K562 (cell line): ENCODE measurements at regions not wholly inside any gene's neighbourhood (a gene's known extent, or its start where the extent isn't known, plus 50 kb on each side); places are given as distances from the start of the nearest gene placed in this dataset.

Source experiments
- ATAC-seq: fragments of 200-7000 bp; cut with Tn5 transposase; 3 replicates; pipeline ENCODE4 v1.9.1; 2020; ENCODE audit warnings: moderate library complexity
- BruUV-seq: library from RNA; stranded (reverse); fragments of 400-500 nt; replicated peaks from 2 replicates; lab custom pipeline; 2021; lab: Mats Ljungman, UMichigan
- CTCF ChIA-PET: fragments of 300-600 bp; formaldehyde crosslinking; extraction: SDS; loops from one replicate; lab custom pipeline; 2021; ENCODE audit warnings: low intra/inter-chr PET ratio; lab: Yijun Ruan, JAX
- POLR2A ChIA-PET: fragments of 300-600, 350-650 bp; sonication (Branson Sonifier 250); formaldehyde crosslinking; extraction: SDS; loops from one replicate; lab custom pipeline; 2021; ENCODE audit warnings: antibody characterized with exemption, inconsistent platforms; lab: Yijun Ruan, JAX
- DNase-seq, 4 experiments: peaks; one replicate each; pipeline versions ENCODE4 v3.0.0 to v3.0.0-alpha.2; 2011 to 2018; ENCODE audit warnings: low spot score in 3 of 4, mixed read lengths in 3 of 4; ENCODE audit errors: extremely low read depth in 1 of 4
- FAIRE-seq: peaks from 2 replicates; lab custom pipeline; 2011; peaks lifted over from hg19 to GRCh38; lab: Jason Lieb, UNC
- H2AFZ ChIP-seq: 2 replicates; pipeline ENCODE4 v1.6.0; 2011; ENCODE audit warnings: low read depth, low read length, control low read depth, inconsistent platforms
- H3K27ac ChIP-seq: fragments of 200-600 bp; 3 replicates; pipeline ENCODE4 v1.8.0; 2011; ENCODE audit warnings: low read depth, mild to moderate bottlenecking, control low read depth, inconsistent platforms, low read length, moderate library complexity, mixed read lengths; ENCODE audit errors: extremely low read depth
- H3K27me3 ChIP-seq, 2 experiments: fragments of 300-600 bp in 1 of 2; 2 replicates in 1 of 2; 3 replicates in 1 of 2; pipeline versions ENCODE4 v1.6.0 to v1.8.0; 2011; ENCODE audit warnings: inconsistent platforms in 2 of 2, low read length in 2 of 2, mild to moderate bottlenecking in 1 of 2, mixed read lengths in 1 of 2, moderate library complexity in 1 of 2; ENCODE audit not compliant: control insufficient read depth in 2 of 2, insufficient read depth in 2 of 2
- H3K36me3 ChIP-seq: fragments of 300-600 bp; 3 replicates; pipeline ENCODE4 v1.8.0; 2011; ENCODE audit warnings: mild to moderate bottlenecking, low read length, inconsistent platforms; ENCODE audit not compliant: control insufficient read depth, insufficient read depth
- H3K4me1 ChIP-seq, 2 experiments: fragments of 200-600 bp in 1 of 2; replicated peaks in 1 of 2; 2 replicates in 1 of 2; 3 replicates in 1 of 2; pipeline versions ENCODE4 v1.5.1 to v1.8.0; 2011; ENCODE audit warnings: inconsistent platforms in 2 of 2, low read length in 2 of 2, mild to moderate bottlenecking in 1 of 2, mixed read lengths in 1 of 2, moderate library complexity in 1 of 2; ENCODE audit not compliant: control insufficient read depth in 2 of 2, insufficient read depth in 2 of 2
- H3K4me2 ChIP-seq: 2 replicates; pipeline ENCODE4 v1.6.1; 2011; ENCODE audit warnings: low read length, control low read depth, inconsistent platforms, mixed read lengths; ENCODE audit not compliant: insufficient read depth
- H3K4me3 ChIP-seq: fragments of 200-600 bp; sonication (generic), shearing (Covaris generic); 2 replicates; pipeline ENCODE4 v1.5.1; 2016; ENCODE audit warnings: control low read depth, inconsistent platforms
- H3K79me2 ChIP-seq: fragments of 200-600 bp; 3 replicates; pipeline ENCODE4 v1.8.0; 2011; ENCODE audit warnings: low read length, inconsistent platforms; ENCODE audit not compliant: control insufficient read depth, insufficient read depth
- H3K9ac ChIP-seq, 2 experiments: 2 replicates each; pipeline versions ENCODE4 v1.6.0 to v1.6.1; 2011; ENCODE audit warnings: low read depth in 2 of 2, low read length in 2 of 2, control low read depth in 1 of 2, inconsistent platforms in 1 of 2, mild to moderate bottlenecking in 1 of 2, mixed read lengths in 1 of 2; ENCODE audit not compliant: insufficient read depth in 1 of 2
- H3K9me1 ChIP-seq: one replicate; pipeline ENCODE4 v1.6.0; 2011; ENCODE audit warnings: inconsistent platforms, mild to moderate bottlenecking, low read length, moderate library complexity; ENCODE audit not compliant: control insufficient read depth, insufficient read depth
- H3K9me3 ChIP-seq: replicated peaks from 2 replicates; pipeline ENCODE4 v1.5.1; 2011; ENCODE audit warnings: low read depth, low read length, inconsistent platforms; ENCODE audit not compliant: control insufficient read depth, insufficient read depth
- H4K20me1 ChIP-seq: replicated peaks from 2 replicates; pipeline ENCODE4 v1.6.1; 2011; ENCODE audit warnings: low read length, inconsistent platforms, mixed read lengths; ENCODE audit not compliant: control insufficient read depth, insufficient read depth
- CCNT2 ChIP-seq: IDR thresholded peaks from 2 replicates; pipeline ENCODE4 v1.6.1; 2011; ENCODE audit warnings: borderline replicate concordance, low read depth, mild to moderate bottlenecking, moderate library complexity, mixed read lengths, low read length; ENCODE audit not compliant: insufficient read length; ENCODE audit errors: extremely low read depth
- FOXK1 ChIP-seq: sonication (generic); formaldehyde crosslinking; IDR thresholded peaks from 2 replicates; pipeline ENCODE4 v1.8.0; 2022; ENCODE audit warnings: missing genetic modification reagents, mild to moderate bottlenecking, borderline replicate concordance
- GABPB2 ChIP-seq: fragments of 250-450 bp; sonication (Bioruptor Pico); conservative IDR thresholded peaks from 2 replicates; pipeline ENCODE4 v1.5.1; 2021; ENCODE audit warnings: mild to moderate bottlenecking
- HDAC6 ChIP-seq: IDR thresholded peaks from 2 replicates; pipeline ENCODE4 v1.6.1; 2012; ENCODE audit warnings: low read depth, mild to moderate bottlenecking, control low read depth, inconsistent platforms, low read length, moderate library complexity
- L3MBTL2 ChIP-seq: fragments of 450-650 bp; IDR thresholded peaks from 2 replicates; pipeline ENCODE4 v1.6.1; 2016; ENCODE audit warnings: mild to moderate bottlenecking, moderate library complexity
- PHF8 ChIP-seq: fragments of 200-600 bp; sonication (generic); IDR thresholded peaks from 2 replicates; pipeline ENCODE4 v1.6.1; 2012; ENCODE audit warnings: mixed run types, mild to moderate bottlenecking, inconsistent platforms, low read length, moderate library complexity, borderline replicate concordance
- TCF7 ChIP-seq: sonication (generic); IDR thresholded peaks from 2 replicates; pipeline ENCODE4 v1.6.1; 2016; ENCODE audit warnings: antibody characterized with exemption, borderline replicate concordance
- TCF7L2 ChIP-seq: fragments of 150-350 bp; IDR thresholded peaks from 2 replicates; pipeline ENCODE4 v1.6.1; 2016; ENCODE audit warnings: low read depth, mild to moderate bottlenecking, low read length, moderate library complexity
- TEAD4 ChIP-seq, 2 experiments: sonication (generic) in 1 of 2; formaldehyde crosslinking in 1 of 2; IDR thresholded peaks; 2 replicates each; pipeline versions ENCODE4 v1.6.1 to v1.8.0; 2012 to 2022; ENCODE audit warnings: borderline replicate concordance in 1 of 2, inconsistent platforms in 1 of 2, low read length in 1 of 2, mild to moderate bottlenecking in 1 of 2, missing genetic modification reagents in 1 of 2
- ZNF282 ChIP-seq: sonication (generic); formaldehyde crosslinking; IDR thresholded peaks from 2 replicates; pipeline ENCODE4 v1.8.1; 2023; ENCODE audit warnings: missing genetic modification reagents
- WGBS: fragments of 100-300 bp; shearing (Covaris generic); methylation state at CpG from one replicate; pipeline ENCODE4 v1.1.6; 2016; ENCODE audit warnings: low coverage, mixed read lengths; ENCODE audit not compliant: insufficient coverage; ENCODE audit errors: missing lambda C conversion rate; 5-methylcytosine and 5-hydroxymethylcytosine counted together
- in situ Hi-C: fragments of 300-500 bp; cut with MboI; formaldehyde crosslinking; loops from 4 replicates; pipeline ENCODE4 v1.15.0; 2018; ENCODE audit warnings: inconsistent platforms, mixed read lengths
- intact Hi-C: fragments of 100-400 bp; cut with micrococcal nuclease; formaldehyde crosslinking; loops from 2 replicates; pipeline ENCODE4 v1.14.2; 2022
- TF ChIP-seq, protein P1 (sequence below): fragments of 250-450 bp; sonication (Bioruptor Pico); IDR thresholded peaks from 2 replicates; pipeline ENCODE4 v1.8.0; 2021; ENCODE audit warnings: borderline replicate concordance, mild to moderate bottlenecking, moderate library complexity; ENCODE audit not compliant: poor library complexity, severe bottlenecking
- TF ChIP-seq, protein P2 (sequence below): fragments of 250-450 bp; sonication (Bioruptor Pico); IDR thresholded peaks from 2 replicates; pipeline ENCODE4 v1.8.0; 2021; ENCODE audit warnings: moderate library complexity, mild to moderate bottlenecking, inconsistent platforms
- TF ChIP-seq, protein P3 (sequence below): fragments of 200-800 bp; sonication (Bioruptor generic); IDR thresholded peaks from 2 replicates; pipeline ENCODE4 v1.6.1; 2017; ENCODE audit warnings: missing genetic modification characterization, missing compliant biosample characterization
- TF ChIP-seq, protein P4 (sequence below): fragments of 450-650 bp; formaldehyde crosslinking; IDR thresholded peaks from 2 replicates; pipeline ENCODE4 v1.4.0; 2022; ENCODE audit warnings: missing genetic modification characterization
- TF ChIP-seq, protein P5 (sequence below): fragments of 250-450 bp; sonication (Bioruptor Pico); IDR thresholded peaks from 2 replicates; pipeline ENCODE4 v1.4.0; 2020; ENCODE audit warnings: borderline replicate concordance
- TF ChIP-seq, protein P6 (sequence below): fragments of 450-650 bp; IDR thresholded peaks from 2 replicates; pipeline ENCODE4 v1.6.1; 2014; ENCODE audit warnings: low read depth, mild to moderate bottlenecking, moderate library complexity, borderline replicate concordance

DNA sequence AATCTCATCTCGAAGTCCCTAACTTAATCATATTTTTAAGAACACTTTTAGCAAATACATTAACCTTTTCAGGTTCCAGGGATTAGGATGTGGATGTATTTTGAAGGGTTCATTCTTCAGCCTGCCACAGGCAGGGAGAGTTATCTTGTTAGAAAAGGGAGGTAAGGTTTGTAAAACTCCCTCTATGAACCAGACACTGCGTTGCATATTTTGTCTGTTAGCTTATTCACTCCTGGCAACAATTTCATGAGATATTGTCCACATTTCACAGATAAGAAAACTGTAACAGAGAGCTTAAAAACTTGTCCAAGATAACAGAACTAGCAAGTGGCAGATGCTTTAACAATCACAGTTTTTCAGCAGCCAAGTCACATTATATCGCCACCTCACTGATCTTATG is 155.4 kb downstream of the DIPK2A start:
- ChIA-PET CTCF (no interaction called here), POLR2A (no interaction called here)
- DNase-seq (no peak), FAIRE-seq (no peak), ATAC-seq (no peak)
- Histone ChIP-seq H3K27ac (no peak overlapping the region), H3K9me1 (no peaks in the 10 kb centered on the region), H3K9me3 (no peaks in the 10 kb centered on the region), H3K79me2 (no peaks in the 10 kb centered on the region), H4K20me1 (no peaks in the 10 kb centered on the region), H3K4me2 (no peak overlapping the region), H3K4me3 (no peak overlapping the region), H3K36me3 (no peaks in the 10 kb centered on the region), H3K4me1 (no peaks in the 10 kb centered on the region), H3K9ac (no peak overlapping the region), H3K27me3 (no peaks in the 10 kb centered on the region), H2AFZ (no peak overlapping the region)
- WGBS = 0% methylated on average over 3 of the region's 3 CpGs
- no TSS peak for BruUV-seq
- intact Hi-C loops (no loop called here), in situ Hi-C loops (no loop called here)
- no peak for TF ChIP-seq TCF7
- no peak for TF ChIP-seq HDAC6
- TF ChIP-seq, protein P1, sequence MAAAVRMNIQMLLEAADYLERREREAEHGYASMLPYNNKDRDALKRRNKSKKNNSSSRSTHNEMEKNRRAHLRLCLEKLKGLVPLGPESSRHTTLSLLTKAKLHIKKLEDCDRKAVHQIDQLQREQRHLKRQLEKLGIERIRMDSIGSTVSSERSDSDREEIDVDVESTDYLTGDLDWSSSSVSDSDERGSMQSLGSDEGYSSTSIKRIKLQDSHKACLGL = no peak
- no peak for TF ChIP-seq L3MBTL2
- TF ChIP-seq, protein P2, sequence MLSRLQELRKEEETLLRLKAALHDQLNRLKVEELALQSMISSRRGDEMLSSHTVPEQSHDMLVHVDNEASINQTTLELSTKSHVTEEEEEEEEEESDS (CRISPR knock-in tag) = no peak
- TF ChIP-seq, protein P3, sequence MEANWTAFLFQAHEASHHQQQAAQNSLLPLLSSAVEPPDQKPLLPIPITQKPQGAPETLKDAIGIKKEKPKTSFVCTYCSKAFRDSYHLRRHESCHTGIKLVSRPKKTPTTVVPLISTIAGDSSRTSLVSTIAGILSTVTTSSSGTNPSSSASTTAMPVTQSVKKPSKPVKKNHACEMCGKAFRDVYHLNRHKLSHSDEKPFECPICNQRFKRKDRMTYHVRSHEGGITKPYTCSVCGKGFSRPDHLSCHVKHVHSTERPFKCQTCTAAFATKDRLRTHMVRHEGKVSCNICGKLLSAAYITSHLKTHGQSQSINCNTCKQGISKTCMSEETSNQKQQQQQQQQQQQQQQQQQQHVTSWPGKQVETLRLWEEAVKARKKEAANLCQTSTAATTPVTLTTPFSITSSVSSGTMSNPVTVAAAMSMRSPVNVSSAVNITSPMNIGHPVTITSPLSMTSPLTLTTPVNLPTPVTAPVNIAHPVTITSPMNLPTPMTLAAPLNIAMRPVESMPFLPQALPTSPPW (CRISPR knock-in tag) = no peak
- TF ChIP-seq FOXK1 = no peak
- TF ChIP-seq, protein P4, sequence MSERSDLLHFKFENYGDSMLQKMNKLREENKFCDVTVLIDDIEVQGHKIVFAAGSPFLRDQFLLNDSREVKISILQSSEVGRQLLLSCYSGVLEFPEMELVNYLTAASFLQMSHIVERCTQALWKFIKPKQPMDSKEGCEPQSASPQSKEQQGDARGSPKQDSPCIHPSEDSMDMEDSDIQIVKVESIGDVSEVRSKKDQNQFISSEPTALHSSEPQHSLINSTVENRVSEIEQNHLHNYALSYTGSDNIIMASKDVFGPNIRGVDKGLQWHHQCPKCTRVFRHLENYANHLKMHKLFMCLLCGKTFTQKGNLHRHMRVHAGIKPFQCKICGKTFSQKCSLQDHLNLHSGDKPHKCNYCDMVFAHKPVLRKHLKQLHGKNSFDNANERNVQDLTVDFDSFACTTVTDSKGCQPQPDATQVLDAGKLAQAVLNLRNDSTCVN = no peak
- TF ChIP-seq GABPB2 (CRISPR knock-in tag) = no peak
- no peak for TF ChIP-seq CCNT2
- TF ChIP-seq, protein P5, sequence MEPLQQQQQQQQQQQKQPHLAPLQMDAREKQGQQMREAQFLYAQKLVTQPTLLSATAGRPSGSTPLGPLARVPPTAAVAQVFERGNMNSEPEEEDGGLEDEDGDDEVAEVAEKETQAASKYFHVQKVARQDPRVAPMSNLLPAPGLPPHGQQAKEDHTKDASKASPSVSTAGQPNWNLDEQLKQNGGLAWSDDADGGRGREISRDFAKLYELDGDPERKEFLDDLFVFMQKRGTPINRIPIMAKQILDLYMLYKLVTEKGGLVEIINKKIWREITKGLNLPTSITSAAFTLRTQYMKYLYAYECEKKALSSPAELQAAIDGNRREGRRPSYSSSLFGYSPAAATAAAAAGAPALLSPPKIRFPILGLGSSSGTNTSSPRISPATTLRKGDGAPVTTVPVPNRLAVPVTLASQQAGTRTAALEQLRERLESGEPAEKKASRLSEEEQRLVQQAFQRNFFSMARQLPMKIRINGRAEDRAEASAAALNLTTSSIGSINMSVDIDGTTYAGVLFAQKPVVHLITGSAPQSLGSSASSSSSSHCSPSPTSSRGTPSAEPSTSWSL (CRISPR knock-in tag) = no peak
- no peak for TF ChIP-seq PHF8
- TF ChIP-seq TEAD4 (IDR thresholded peaks at IDR 0.05; ENCODE audit: low read length) = no peak
- TF ChIP-seq TEAD4 (CRISPR knock-in tag; IDR thresholded peaks at IDR 0.05; ENCODE audit: borderline replicate concordance) = no peak
- TF ChIP-seq, protein P6, sequence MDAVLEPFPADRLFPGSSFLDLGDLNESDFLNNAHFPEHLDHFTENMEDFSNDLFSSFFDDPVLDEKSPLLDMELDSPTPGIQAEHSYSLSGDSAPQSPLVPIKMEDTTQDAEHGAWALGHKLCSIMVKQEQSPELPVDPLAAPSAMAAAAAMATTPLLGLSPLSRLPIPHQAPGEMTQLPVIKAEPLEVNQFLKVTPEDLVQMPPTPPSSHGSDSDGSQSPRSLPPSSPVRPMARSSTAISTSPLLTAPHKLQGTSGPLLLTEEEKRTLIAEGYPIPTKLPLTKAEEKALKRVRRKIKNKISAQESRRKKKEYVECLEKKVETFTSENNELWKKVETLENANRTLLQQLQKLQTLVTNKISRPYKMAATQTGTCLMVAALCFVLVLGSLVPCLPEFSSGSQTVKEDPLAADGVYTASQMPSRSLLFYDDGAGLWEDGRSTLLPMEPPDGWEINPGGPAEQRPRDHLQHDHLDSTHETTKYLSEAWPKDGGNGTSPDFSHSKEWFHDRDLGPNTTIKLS = no peak
- TF ChIP-seq ZNF282 (CRISPR knock-in tag) = no peak
- no peak for TF ChIP-seq TCF7L2
